Loucy (cell line): ENCODE measurements at regions not wholly inside any gene's neighbourhood (a gene's known extent, or its start where the extent isn't known, plus 50 kb on each side); places are given as distances from the start of the nearest gene placed in this dataset.

ENCODE experiments used
- H2AFZ ChIP-seq: fragments of 200-600 bp; sonication (generic); 2 replicates; pipeline ENCODE4 v1.6.0; 2016; ENCODE audit warnings: antibody characterized with exemption, mild to moderate bottlenecking, low read length, moderate library complexity
- H3F3A ChIP-seq: fragments of 200-600 bp; 2 replicates; pipeline ENCODE4 v1.6.0; 2016; ENCODE audit warnings: antibody characterized with exemption, low read depth, mild to moderate bottlenecking
- H3K27me3 ChIP-seq: fragments of 200-600 bp; sonication (generic); 2 replicates; pipeline ENCODE4 v1.6.1; 2014; ENCODE audit warnings: low read length, mild to moderate bottlenecking; ENCODE audit not compliant: insufficient read depth, poor library complexity, severe bottlenecking
- H3K36me3 ChIP-seq: fragments of 200-600 bp; sonication (generic); 2 replicates; pipeline ENCODE4 v1.6.1; 2016; ENCODE audit warnings: low read length; ENCODE audit not compliant: insufficient read depth
- H3K4me1 ChIP-seq: fragments of 200-600 bp; sonication (generic); 2 replicates; pipeline ENCODE4 v1.5.1; 2014; ENCODE audit warnings: low read length, mild to moderate bottlenecking; ENCODE audit not compliant: insufficient read depth, poor library complexity, severe bottlenecking
- H3K4me2 ChIP-seq: fragments of 200-600 bp; sonication (generic); 2 replicates; pipeline ENCODE4 v1.6.0; 2014; ENCODE audit warnings: antibody characterized with exemption, low read length, low read depth, mild to moderate bottlenecking; ENCODE audit not compliant: poor library complexity, severe bottlenecking
- H3K4me3 ChIP-seq: fragments of 200-600 bp; sonication (generic); 2 replicates; pipeline ENCODE4 v1.5.1; 2014; ENCODE audit warnings: low read length, mild to moderate bottlenecking, mixed read lengths; ENCODE audit not compliant: poor library complexity, severe bottlenecking
- H3K79me2 ChIP-seq: fragments of 200-600 bp; sonication (generic); 2 replicates; pipeline ENCODE4 v1.6.1; 2014; ENCODE audit warnings: low read length; ENCODE audit not compliant: insufficient read depth
- H3K9ac ChIP-seq: fragments of 200-600 bp; sonication (generic); 2 replicates; pipeline ENCODE4 v1.6.0; 2014; ENCODE audit warnings: mild to moderate bottlenecking, low read depth, low read length, moderate library complexity; ENCODE audit not compliant: poor library complexity, severe bottlenecking
- H3K9me2 ChIP-seq: fragments of 200-600 bp; sonication (generic); replicated peaks from 2 replicates; pipeline ENCODE4 v1.6.1; 2016; ENCODE audit warnings: low read depth, low read length, mixed read lengths
- H3K9me3 ChIP-seq: fragments of 200-600 bp; sonication (generic); 2 replicates; pipeline ENCODE4 v1.6.1; 2014; ENCODE audit warnings: mild to moderate bottlenecking, antibody characterized with exemption, low read length, low read depth; ENCODE audit not compliant: insufficient read depth
- H4K20me1 ChIP-seq: fragments of 200-600 bp; sonication (generic); 2 replicates; pipeline ENCODE4 v1.6.0; 2014; ENCODE audit warnings: antibody characterized with exemption, low read length, mild to moderate bottlenecking; ENCODE audit not compliant: insufficient read depth, poor library complexity, severe bottlenecking
- CTCF ChIP-seq: fragments of 200-600 bp; sonication (generic); conservative IDR thresholded peaks from 2 replicates; pipeline ENCODE4 v1.5.1; 2014; ENCODE audit warnings: mild to moderate bottlenecking, antibody characterized with exemption, low read length
- EZH2phosphoT487 ChIP-seq: fragments of 200-600 bp; IDR thresholded peaks from 2 replicates; pipeline ENCODE4 v1.6.1; 2018; ENCODE audit warnings: antibody characterized with exemption, mild to moderate bottlenecking, moderate library complexity, borderline replicate concordance

GRCh38 chr5:156256642-156257041 is 70.3 kb upstream of the SGCD start:
- H3K79me2 ChIP-seq, result no peaks in the 10 kb centered on the region
- no peaks in the 10 kb centered on the region for H3K9me2 ChIP-seq
- no peaks in the 10 kb centered on the region for H3K27me3 ChIP-seq
- no peaks in the 10 kb centered on the region for H3K36me3 ChIP-seq
- no peak overlapping the region for H3K4me3 ChIP-seq
- no peaks in the 10 kb centered on the region for H3K9me3 ChIP-seq
- H3K9ac ChIP-seq, result no peak overlapping the region
- TF ChIP-seq EZH2phosphoT487, result no peak
- TF ChIP-seq CTCF, result no peak
- no peak overlapping the region for H3K4me2 ChIP-seq
- H4K20me1 ChIP-seq, result no peaks in the 10 kb centered on the region
- H3F3A ChIP-seq, result no peaks in the 10 kb centered on the region
- H3K4me1 ChIP-seq, result no peaks in the 10 kb centered on the region
- no peak overlapping the region for H2AFZ ChIP-seq

- Histone ChIP-seq H3K4me1 (no peaks in the 10 kb centered on the region), H4K20me1 (no peaks in the 10 kb centered on the region), H3K9me2 (no peaks in the 10 kb centered on the region), H3K4me2 (no peak overlapping the region), H3K9me3 (no peaks in the 10 kb centered on the region), H3K79me2 (no peaks in the 10 kb centered on the region), H3K4me3 (no peak overlapping the region), H3K36me3 (no peaks in the 10 kb centered on the region), H2AFZ (no peak overlapping the region), H3K27me3 (no peaks in the 10 kb centered on the region), H3F3A (no peaks in the 10 kb centered on the region), H3K9ac (no peak overlapping the region)
- TF ChIP-seq CTCF (no peak), EZH2phosphoT487 (no peak)
Observed at GRCh38 chr5:156258934-156259333, 68.0 kb upstream of the SGCD start.

- Histone ChIP-seq H3K4me2 (no peak overlapping the region), H4K20me1 (no peaks in the 10 kb centered on the region), H2AFZ (no peak overlapping the region), H3K4me3 (no peak overlapping the region), H3K9me2 (no peaks in the 10 kb centered on the region), H3K36me3 (no peaks in the 10 kb centered on the region), H3K9me3 (no peaks in the 10 kb centered on the region), H3K4me1 (no peaks in the 10 kb centered on the region), H3K27me3 (no peaks in the 10 kb centered on the region), H3K79me2 (no peaks in the 10 kb centered on the region), H3K9ac (no peak overlapping the region), H3F3A (no peaks in the 10 kb centered on the region)
- TF ChIP-seq EZH2phosphoT487 (no peak), CTCF (no peak)
Observed at GRCh38 chr5:156259618-156260017, 67.3 kb upstream of the SGCD start.
